HepG2 (cell line): ENCODE measurements at regions not wholly inside any gene's neighbourhood (a gene's known extent, or its start where the extent isn't known, plus 50 kb on each side); places are given as distances from the start of the nearest gene placed in this dataset.

ENCODE experiments used
- ATAC-seq: fragments of 200-7000 bp; cut with Tn5 transposase; 3 replicates; pipeline ENCODE4 v1.9.1; 2020; ENCODE audit warnings: mild to moderate bottlenecking, moderate library complexity
- BruUV-seq: library from RNA; stranded (reverse); fragments of 400-500 nt; replicated peaks from 2 replicates; lab custom pipeline; 2021; lab: Mats Ljungman, UMichigan
- CTCF ChIA-PET: fragments of 300-600 bp; formaldehyde crosslinking; extraction: SDS; loops from one replicate; lab custom pipeline; 2021; ENCODE audit warnings: low total read pairs, inconsistent platforms, low intra/inter-chr PET ratio; lab: Yijun Ruan, JAX
- POLR2A ChIA-PET: fragments of 350-600 bp; sonication (Branson Sonifier 250); formaldehyde crosslinking; loops from one replicate; lab custom pipeline; 2020; ENCODE audit warnings: antibody characterized with exemption, inconsistent platforms; lab: Yijun Ruan, JAX
- DNase-seq: peaks from one replicate; pipeline ENCODE4 v3.0.0-alpha.2; 2015; ENCODE audit warnings: low spot score
- FAIRE-seq: peaks from 3 replicates; lab custom pipeline; 2011; peaks lifted over from hg19 to GRCh38; lab: Jason Lieb, UNC
- H2AFZ ChIP-seq: one replicate; pipeline ENCODE4 v1.6.1; 2011; ENCODE audit warnings: low read length, inconsistent platforms
- H3K27ac ChIP-seq: fragments of 300-600 bp; 3 replicates; pipeline ENCODE4 v1.8.0; 2011; ENCODE audit warnings: mixed run types, mild to moderate bottlenecking, mixed read lengths, low read length, inconsistent platforms; ENCODE audit not compliant: insufficient read depth; ENCODE audit errors: extremely low read length
- H3K27me3 ChIP-seq, 2 experiments: fragments of 200-600 bp in 1 of 2; 2 replicates in 1 of 2; 3 replicates in 1 of 2; pipeline versions ENCODE4 v1.6.0 to v1.8.0; 2011; ENCODE audit warnings: low read length in 2 of 2, mild to moderate bottlenecking in 2 of 2, moderate library complexity in 2 of 2, inconsistent platforms in 1 of 2; ENCODE audit not compliant: insufficient read depth in 2 of 2, control insufficient read depth in 1 of 2
- H3K36me3 ChIP-seq, 2 experiments: fragments of 200-600 bp in 1 of 2; replicated peaks in 1 of 2; 2 replicates in 1 of 2; 3 replicates in 1 of 2; pipeline versions ENCODE4 v1.5.1 to v1.8.0; 2011; ENCODE audit warnings: low read length in 2 of 2, inconsistent platforms in 1 of 2; ENCODE audit not compliant: insufficient read depth in 2 of 2, control insufficient read depth in 1 of 2
- H3K4me1 ChIP-seq: 2 replicates; pipeline ENCODE4 v1.5.1; 2012; ENCODE audit warnings: low read length, inconsistent platforms; ENCODE audit not compliant: insufficient read depth
- H3K4me2 ChIP-seq: 2 replicates; pipeline ENCODE4 v1.6.0; 2011; ENCODE audit warnings: low read depth, low read length, inconsistent platforms
- H3K4me3 ChIP-seq, 3 experiments: fragments of 200-600 bp in 1 of 3; sonication (generic), shearing (Covaris generic) in 1 of 3; replicated peaks in 1 of 3; 2 replicates each; pipeline ENCODE4 v1.5.1; 2011 to 2016; ENCODE audit warnings: low read length in 3 of 3, inconsistent platforms in 2 of 3, low read depth in 2 of 3, mild to moderate bottlenecking in 2 of 3, control low read depth in 1 of 3, mixed read lengths in 1 of 3; ENCODE audit not compliant: insufficient read depth in 1 of 3
- H3K79me2 ChIP-seq: one replicate; pipeline ENCODE4 v1.6.1; 2011; ENCODE audit warnings: low read length, inconsistent platforms; ENCODE audit not compliant: insufficient read depth
- H3K9ac ChIP-seq: 2 replicates; pipeline ENCODE4 v1.6.0; 2011; ENCODE audit warnings: mild to moderate bottlenecking, low read depth, low read length, inconsistent platforms; ENCODE audit not compliant: insufficient read depth
- H3K9me3 ChIP-seq: 2 replicates; pipeline ENCODE4 v1.5.1; 2012; ENCODE audit warnings: mild to moderate bottlenecking, low read length
- H4K20me1 ChIP-seq: 2 replicates; pipeline ENCODE4 v1.6.0; 2011; ENCODE audit warnings: inconsistent platforms, mild to moderate bottlenecking, low read length, moderate library complexity; ENCODE audit not compliant: insufficient read depth
- ATF7 ChIP-seq, 2 experiments: fragments of 450-650 bp in 1 of 2; sonication (generic) in 1 of 2; formaldehyde crosslinking in 1 of 2; IDR thresholded peaks; 2 replicates each; pipeline versions ENCODE4 v1.4.0 to v1.6.1; 2016 to 2020; ENCODE audit warnings: antibody characterized with exemption in 1 of 2, mild to moderate bottlenecking in 1 of 2, missing genetic modification reagents in 1 of 2
- ZNF350 ChIP-seq: sonication (generic); formaldehyde crosslinking; IDR thresholded peaks from 2 replicates; pipeline ENCODE4 v1.4.0; 2020; ENCODE audit warnings: mild to moderate bottlenecking, low read depth, missing genetic modification reagents, borderline replicate concordance
- ZNF879 ChIP-seq: sonication (generic); formaldehyde crosslinking; IDR thresholded peaks from 2 replicates; pipeline ENCODE4 v1.8.1; 2023; ENCODE audit warnings: missing genetic modification reagents
- WGBS: methylation state at CpG from one replicate; pipeline ENCODE4 v1.1.6; 2017; ENCODE audit warnings: low lambda C conversion rate; 5-methylcytosine and 5-hydroxymethylcytosine counted together
- in situ Hi-C: cut with HindIII; loops from 2 replicates; pipeline ENCODE4 v1.10.0; 2017; ENCODE audit warnings: low pct_unique_long_range_greater_than_20kb; ENCODE audit not compliant: extremely low pct_ligation_motif_present
- intact Hi-C: fragments of 100-400 bp; cut with micrococcal nuclease; formaldehyde crosslinking; loops from one replicate; pipeline ENCODE4 v1.10.0; 2022; ENCODE audit not compliant: unreplicated experiment
- TF ChIP-seq, protein P1 (sequence below): sonication (generic); formaldehyde crosslinking; IDR thresholded peaks from 2 replicates; pipeline ENCODE4 v1.4.0; 2020; ENCODE audit warnings: low read depth, mild to moderate bottlenecking, missing genetic modification reagents
- TF ChIP-seq, protein P2 (sequence below): sonication (generic); formaldehyde crosslinking; IDR thresholded peaks from 2 replicates; pipeline ENCODE4 v1.8.0; 2022; ENCODE audit warnings: mild to moderate bottlenecking, missing genetic modification reagents, borderline replicate concordance
- TF ChIP-seq, protein P3 (sequence below): sonication (generic); formaldehyde crosslinking; IDR thresholded peaks from 2 replicates; pipeline ENCODE4 v1.8.1; 2022; ENCODE audit warnings: low read depth, mild to moderate bottlenecking, missing genetic modification reagents
- TF ChIP-seq, protein P4 (sequence below): sonication (generic); formaldehyde crosslinking; IDR thresholded peaks from 2 replicates; pipeline ENCODE4 v1.8.0; 2022; ENCODE audit warnings: mild to moderate bottlenecking, missing genetic modification reagents, moderate library complexity
- TF ChIP-seq, protein P5 (sequence below): sonication (generic); formaldehyde crosslinking; IDR thresholded peaks from 2 replicates; pipeline ENCODE4 v1.8.1; 2023; ENCODE audit warnings: mild to moderate bottlenecking, missing genetic modification reagents

DNA sequence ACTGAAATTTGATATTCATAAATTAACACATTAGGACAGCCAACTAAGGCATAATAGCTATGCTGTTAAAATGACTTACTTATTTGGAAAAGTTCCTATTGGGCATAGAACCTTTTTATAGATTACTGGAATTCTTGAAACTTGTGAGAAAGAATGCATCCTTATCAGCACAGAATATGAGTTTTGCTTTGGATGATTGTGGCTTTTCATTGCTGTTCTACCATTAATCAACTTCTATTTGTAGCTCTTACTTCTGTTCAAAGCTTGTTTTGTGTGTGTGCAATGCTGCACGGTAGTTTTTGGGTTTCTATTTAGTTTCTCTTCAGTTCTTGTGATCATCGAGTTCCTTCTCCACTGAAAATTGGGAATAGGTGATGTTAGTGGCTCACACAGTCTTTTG, 152.4 kb upstream of the PELI2 start:
- H3K4me1 ChIP-seq: no peaks in the 10 kb centered on the region
- FAIRE-seq: no peak
- H3K27ac ChIP-seq: no peak overlapping the region
- H3K36me3 ChIP-seq: no peaks in the 10 kb centered on the region
- H2AFZ ChIP-seq: no peak overlapping the region
- CTCF ChIA-PET: no interaction called here
- DNase-seq: no peak
- H3K9ac ChIP-seq: no peak overlapping the region
- TF ChIP-seq, protein P1, sequence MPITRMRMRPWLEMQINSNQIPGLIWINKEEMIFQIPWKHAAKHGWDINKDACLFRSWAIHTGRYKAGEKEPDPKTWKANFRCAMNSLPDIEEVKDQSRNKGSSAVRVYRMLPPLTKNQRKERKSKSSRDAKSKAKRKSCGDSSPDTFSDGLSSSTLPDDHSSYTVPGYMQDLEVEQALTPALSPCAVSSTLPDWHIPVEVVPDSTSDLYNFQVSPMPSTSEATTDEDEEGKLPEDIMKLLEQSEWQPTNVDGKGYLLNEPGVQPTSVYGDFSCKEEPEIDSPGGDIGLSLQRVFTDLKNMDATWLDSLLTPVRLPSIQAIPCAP: no peak
- TF ChIP-seq ATF7 (IDR thresholded peaks at IDR 0.05) (no peak), ATF7 (CRISPR knock-in tag; IDR thresholded peaks at IDR 0.05) (no peak), ZNF879 (CRISPR knock-in tag) (no peak), ZNF350 (CRISPR knock-in tag) (no peak)
- TF ChIP-seq, protein P2, sequence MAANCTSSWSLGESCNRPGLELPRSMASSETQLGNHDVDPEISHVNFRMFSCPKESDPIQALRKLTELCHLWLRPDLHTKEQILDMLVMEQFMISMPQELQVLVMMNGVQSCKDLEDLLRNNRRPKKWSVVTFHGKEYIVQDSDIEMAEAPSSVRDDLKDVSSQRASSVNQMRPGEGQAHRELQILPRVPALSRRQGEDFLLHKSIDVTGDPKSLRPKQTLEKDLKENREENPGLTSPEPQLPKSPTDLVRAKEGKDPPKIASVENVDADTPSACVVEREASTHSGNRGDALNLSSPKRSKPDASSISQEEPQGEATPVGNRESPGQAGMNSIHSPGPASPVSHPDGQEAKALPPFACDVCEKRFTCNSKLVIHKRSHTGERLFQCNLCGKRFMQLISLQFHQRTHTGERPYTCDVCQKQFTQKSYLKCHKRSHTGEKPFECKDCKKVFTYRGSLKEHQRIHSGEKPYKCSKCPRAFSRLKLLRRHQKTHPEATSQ (CRISPR knock-in tag): no peak
- TF ChIP-seq, protein P3, sequence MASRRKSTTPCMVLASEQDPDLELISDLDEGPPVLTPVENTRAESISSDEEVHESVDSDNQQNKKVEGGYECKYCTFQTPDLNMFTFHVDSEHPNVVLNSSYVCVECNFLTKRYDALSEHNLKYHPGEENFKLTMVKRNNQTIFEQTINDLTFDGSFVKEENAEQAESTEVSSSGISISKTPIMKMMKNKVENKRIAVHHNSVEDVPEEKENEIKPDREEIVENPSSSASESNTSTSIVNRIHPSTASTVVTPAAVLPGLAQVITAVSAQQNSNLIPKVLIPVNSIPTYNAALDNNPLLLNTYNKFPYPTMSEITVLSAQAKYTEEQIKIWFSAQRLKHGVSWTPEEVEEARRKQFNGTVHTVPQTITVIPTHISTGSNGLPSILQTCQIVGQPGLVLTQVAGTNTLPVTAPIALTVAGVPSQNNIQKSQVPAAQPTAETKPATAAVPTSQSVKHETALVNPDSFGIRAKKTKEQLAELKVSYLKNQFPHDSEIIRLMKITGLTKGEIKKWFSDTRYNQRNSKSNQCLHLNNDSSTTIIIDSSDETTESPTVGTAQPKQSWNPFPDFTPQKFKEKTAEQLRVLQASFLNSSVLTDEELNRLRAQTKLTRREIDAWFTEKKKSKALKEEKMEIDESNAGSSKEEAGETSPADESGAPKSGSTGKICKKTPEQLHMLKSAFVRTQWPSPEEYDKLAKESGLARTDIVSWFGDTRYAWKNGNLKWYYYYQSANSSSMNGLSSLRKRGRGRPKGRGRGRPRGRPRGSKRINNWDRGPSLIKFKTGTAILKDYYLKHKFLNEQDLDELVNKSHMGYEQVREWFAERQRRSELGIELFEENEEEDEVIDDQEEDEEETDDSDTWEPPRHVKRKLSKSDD (CRISPR knock-in tag): no peak
- TF ChIP-seq, protein P4, sequence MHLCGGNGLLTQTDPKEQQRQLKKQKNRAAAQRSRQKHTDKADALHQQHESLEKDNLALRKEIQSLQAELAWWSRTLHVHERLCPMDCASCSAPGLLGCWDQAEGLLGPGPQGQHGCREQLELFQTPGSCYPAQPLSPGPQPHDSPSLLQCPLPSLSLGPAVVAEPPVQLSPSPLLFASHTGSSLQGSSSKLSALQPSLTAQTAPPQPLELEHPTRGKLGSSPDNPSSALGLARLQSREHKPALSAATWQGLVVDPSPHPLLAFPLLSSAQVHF (CRISPR knock-in tag): no peak
- TF ChIP-seq, protein P5, sequence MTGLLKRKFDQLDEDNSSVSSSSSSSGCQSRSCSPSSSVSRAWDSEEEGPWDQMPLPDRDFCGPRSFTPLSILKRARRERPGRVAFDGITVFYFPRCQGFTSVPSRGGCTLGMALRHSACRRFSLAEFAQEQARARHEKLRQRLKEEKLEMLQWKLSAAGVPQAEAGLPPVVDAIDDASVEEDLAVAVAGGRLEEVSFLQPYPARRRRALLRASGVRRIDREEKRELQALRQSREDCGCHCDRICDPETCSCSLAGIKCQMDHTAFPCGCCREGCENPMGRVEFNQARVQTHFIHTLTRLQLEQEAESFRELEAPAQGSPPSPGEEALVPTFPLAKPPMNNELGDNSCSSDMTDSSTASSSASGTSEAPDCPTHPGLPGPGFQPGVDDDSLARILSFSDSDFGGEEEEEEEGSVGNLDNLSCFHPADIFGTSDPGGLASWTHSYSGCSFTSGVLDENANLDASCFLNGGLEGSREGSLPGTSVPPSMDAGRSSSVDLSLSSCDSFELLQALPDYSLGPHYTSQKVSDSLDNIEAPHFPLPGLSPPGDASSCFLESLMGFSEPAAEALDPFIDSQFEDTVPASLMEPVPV (CRISPR knock-in tag): no peak
- peaks cover 0 to 2% of the 10 kb centered on the region in 2 experiments; a peak in 2 of 5 replicates for H3K27me3 ChIP-seq
- H3K4me2 ChIP-seq: no peak overlapping the region
- no peak overlapping the region for H3K4me3 ChIP-seq
- H4K20me1 ChIP-seq: no peaks in the 10 kb centered on the region
- no peak for ATAC-seq
- no peaks in the 10 kb centered on the region for H3K79me2 ChIP-seq
- WGBS: 0% methylated on average over 2 of the region's 2 CpGs
- POLR2A ChIA-PET: no interaction called here
- no TSS peak for BruUV-seq
- intact Hi-C loops: no loop called here
- no peaks in the 10 kb centered on the region for H3K9me3 ChIP-seq
- in situ Hi-C loops: no loop called here
